OCI-LY3 (cell line): ENCODE measurements at regions not wholly inside any gene's neighbourhood (a gene's known extent, or its start where the extent isn't known, plus 50 kb on each side); places are given as distances from the start of the nearest gene placed in this dataset.

ENCODE experiments used
- H2AFZ ChIP-seq: fragments of 200-600, 300-600 bp; shearing (Covaris generic); 2 replicates; pipeline ENCODE4 v1.6.0; 2014; ENCODE audit warnings: antibody characterized with exemption, low read depth, low read length
- H3K27ac ChIP-seq: fragments of 200-600, 300-600 bp; sonication (generic); 2 replicates; pipeline ENCODE4 v1.5.1; 2014; ENCODE audit warnings: mild to moderate bottlenecking, low read length, moderate library complexity, mixed read lengths
- H3K27me3 ChIP-seq: fragments of 200-600, 300-600 bp; sonication (generic); 2 replicates; pipeline ENCODE4 v1.6.1; 2014; ENCODE audit warnings: low read depth, low read length, mixed read lengths
- H3K36me3 ChIP-seq: fragments of 200-600, 300-600 bp; sonication (generic); replicated peaks from 2 replicates; pipeline ENCODE3; 2014; ENCODE audit warnings: low read depth, low read length, mixed read lengths
- H3K4me1 ChIP-seq: fragments of 300-600, 200-600 bp; sonication (generic); 2 replicates; pipeline ENCODE4 v1.6.1; 2014; ENCODE audit warnings: low read length, mixed read lengths
- H3K4me2 ChIP-seq: fragments of 200-600, 300-600 bp; sonication (generic); 2 replicates; pipeline ENCODE4 v1.6.1; 2014; ENCODE audit warnings: low read length, mixed read lengths
- H3K4me3 ChIP-seq: fragments of 300-600, 200-600 bp; sonication (generic); 2 replicates; pipeline ENCODE4 v1.5.1; 2014; ENCODE audit warnings: antibody characterized with exemption, mild to moderate bottlenecking, low read length, moderate library complexity
- H3K79me2 ChIP-seq: fragments of 300-600, 200-600 bp; shearing (Covaris generic); 2 replicates; pipeline ENCODE4 v1.6.1; 2014; ENCODE audit warnings: mild to moderate bottlenecking, low read length, mixed read lengths
- H3K9ac ChIP-seq: fragments of 300-600, 200-600 bp; shearing (Covaris generic); 2 replicates; pipeline ENCODE4 v1.6.0; 2014; ENCODE audit warnings: mild to moderate bottlenecking, low read length, moderate library complexity
- H3K9me3 ChIP-seq: fragments of 200-600, 300-600 bp; shearing (Covaris generic); 2 replicates; pipeline ENCODE4 v1.6.1; 2014; ENCODE audit warnings: low read length, mixed read lengths; ENCODE audit not compliant: insufficient read depth
- H4K20me1 ChIP-seq: fragments of 200-600, 300-600 bp; sonication (generic); 2 replicates; pipeline ENCODE4 v1.6.1; 2016; ENCODE audit warnings: low read length, mixed read lengths; ENCODE audit not compliant: insufficient read depth
- CTCF ChIP-seq: fragments of 200-600, 300-600 bp; sonication (generic); IDR thresholded peaks from 2 replicates; pipeline ENCODE4 v1.5.1; 2014; ENCODE audit warnings: antibody characterized with exemption, low read length, low read depth
- EZH2phosphoT487 ChIP-seq: fragments of 200-600 bp; shearing (Covaris generic); IDR thresholded peaks from 2 replicates; pipeline ENCODE4 v1.6.1; 2018; ENCODE audit warnings: antibody characterized with exemption, mixed run types, low read depth

- Histone ChIP-seq H3K4me1 (no peaks in the 10 kb centered on the region), H3K9me3 (no peaks in the 10 kb centered on the region; the same call in 1 of the 2 replicates), H3K4me2 (no peak overlapping the region), H3K79me2 (no peaks in the 10 kb centered on the region), H2AFZ (no peak overlapping the region), H3K4me3 (no peak overlapping the region), H3K36me3 (no peaks in the 10 kb centered on the region), H3K9ac (no peak overlapping the region), H3K27me3 (no peaks in the 10 kb centered on the region), H4K20me1 (no peaks in the 10 kb centered on the region), H3K27ac (no peak overlapping the region)
- no peak for TF ChIP-seq CTCF
- no peak for TF ChIP-seq EZH2phosphoT487
Measured at GRCh38 chr15:47517737-47518136, 199.6 kb upstream of the SEMA6D start.

GRCh38 chr15:47523681-47524475, 193.4 kb upstream of the SEMA6D start:
- Histone ChIP-seq H3K9ac (no peak overlapping the region), H4K20me1 (no peaks in the 10 kb centered on the region), H3K36me3 (no peaks in the 10 kb centered on the region), H3K79me2 (no peaks in the 10 kb centered on the region), H2AFZ (no peak overlapping the region), H3K27ac (no peak overlapping the region), H3K4me2 (no peak overlapping the region), H3K4me3 (no peak overlapping the region), H3K27me3 (no peaks in the 10 kb centered on the region), H3K9me3 (no peaks in the 10 kb centered on the region; the same call in 1 of the 2 replicates), H3K4me1 (no peaks in the 10 kb centered on the region)
- TF ChIP-seq CTCF (no peak), EZH2phosphoT487 (no peak)

- Histone ChIP-seq H3K4me2 (no peak overlapping the region), H4K20me1 (no peaks in the 10 kb centered on the region), H3K4me3 (no peak overlapping the region), H3K9me3 (no peaks in the 10 kb centered on the region), H3K4me1 (no peaks in the 10 kb centered on the region), H2AFZ (no peak overlapping the region), H3K27ac (no peak overlapping the region), H3K79me2 (no peaks in the 10 kb centered on the region), H3K9ac (no peak overlapping the region), H3K27me3 (no peaks in the 10 kb centered on the region), H3K36me3 (no peaks in the 10 kb centered on the region)
- no peak for TF ChIP-seq EZH2phosphoT487
- no peak for TF ChIP-seq CTCF
Measured at GRCh38 chr15:47529241-47529640, 188.1 kb upstream of the SEMA6D start.

GRCh38 chr15:47534673-47535072, 182.6 kb upstream of the SEMA6D start:
- Histone ChIP-seq H3K4me2 (no peak overlapping the region), H3K4me3 (no peak overlapping the region), H3K27ac (no peak overlapping the region), H3K36me3 (no peaks in the 10 kb centered on the region), H3K9me3 (no peaks in the 10 kb centered on the region), H3K4me1 (no peaks in the 10 kb centered on the region), H2AFZ (no peak overlapping the region), H4K20me1 (no peaks in the 10 kb centered on the region), H3K79me2 (no peaks in the 10 kb centered on the region), H3K9ac (no peak overlapping the region), H3K27me3 (no peaks in the 10 kb centered on the region)
- TF ChIP-seq EZH2phosphoT487, result no peak
- TF ChIP-seq CTCF, result no peak
